ENCODE measurements at regions not wholly inside any gene's neighbourhood (a gene's known extent, or its start where the extent isn't known, plus 50 kb on each side); places are given as distances from the start of the nearest gene placed in this dataset.

- DNase-seq (ENCODE audit: low spot score), result no peak
Measured at GRCh38 chr4:180652533-180652932, 1590.7 kb upstream of the TENM3 start.

GRCh38 chr4:180655886-180656285 is 1587.3 kb upstream of the TENM3 start:
- no peak for DNase-seq (ENCODE audit: low spot score)

GRCh38 chr4:180657881-180658280 is 1585.3 kb upstream of the TENM3 start:
- no peak for DNase-seq (ENCODE audit: low spot score)

GRCh38 chr4:180664766-180665368 is 1578.3 kb upstream of the TENM3 start:
- DNase-seq (ENCODE audit: low spot score), result peak; percentile 79

GRCh38 chr4:180665481-180665880 is 1577.7 kb upstream of the TENM3 start:
- no peak for DNase-seq (ENCODE audit: low spot score)

GRCh38 chr4:180665994-180666824 is 1577.0 kb upstream of the TENM3 start:
- peak; percentile 72 for DNase-seq (ENCODE audit: low spot score)

- no peak for DNase-seq (ENCODE audit: low spot score)
Measured at GRCh38 chr4:180668732-180669131, 1574.5 kb upstream of the TENM3 start.

- no peak for DNase-seq (ENCODE audit: low spot score)
Measured at GRCh38 chr4:180669680-180670079, 1573.5 kb upstream of the TENM3 start.

- DNase-seq (ENCODE audit: low spot score), result no peak
Measured at GRCh38 chr4:180674619-180675358, 1568.4 kb upstream of the TENM3 start.

- DNase-seq (ENCODE audit: low spot score), result no peak
Measured at GRCh38 chr4:180675359-180675650, 1567.9 kb upstream of the TENM3 start.

GRCh38 chr4:180680305-180680704 is 1562.9 kb upstream of the TENM3 start:
- DNase-seq (ENCODE audit: low spot score), result no peak

- no peak for DNase-seq (ENCODE audit: low spot score)
Measured at GRCh38 chr4:180682776-180683175, 1560.4 kb upstream of the TENM3 start.

GRCh38 chr4:180683186-180683585 is 1560.0 kb upstream of the TENM3 start:
- no peak for DNase-seq (ENCODE audit: low spot score)

- no peak for DNase-seq (ENCODE audit: low spot score)
Measured at GRCh38 chr4:180688480-180688879, 1554.7 kb upstream of the TENM3 start.

- no peak for DNase-seq (ENCODE audit: low spot score)
Measured at GRCh38 chr4:180694875-180695274, 1548.3 kb upstream of the TENM3 start.

GRCh38 chr4:180695851-180696250 is 1547.4 kb upstream of the TENM3 start:
- DNase-seq (ENCODE audit: low spot score), result no peak

GRCh38 chr4:180696460-180697092 is 1546.6 kb upstream of the TENM3 start:
- no peak for DNase-seq (ENCODE audit: low spot score)

GRCh38 chr4:180698550-180699195 is 1544.5 kb upstream of the TENM3 start:
- DNase-seq (ENCODE audit: low spot score), result no peak

GRCh38 chr4:180706766-180707165 is 1536.4 kb upstream of the TENM3 start:
- DNase-seq (ENCODE audit: low spot score), result no peak

GRCh38 chr4:180710628-180711337 is 1532.4 kb upstream of the TENM3 start:
- DNase-seq (ENCODE audit: low spot score), result no peak

- DNase-seq (ENCODE audit: low spot score), result no peak
Measured at GRCh38 chr4:180717451-180718033, 1525.7 kb upstream of the TENM3 start.

Measured in globus pallidus (tissue), 1 donor.